ENCODE measurements at regions not wholly inside any gene's neighbourhood (a gene's known extent, or its start where the extent isn't known, plus 50 kb on each side); places are given as distances from the start of the nearest gene placed in this dataset.

DNA sequence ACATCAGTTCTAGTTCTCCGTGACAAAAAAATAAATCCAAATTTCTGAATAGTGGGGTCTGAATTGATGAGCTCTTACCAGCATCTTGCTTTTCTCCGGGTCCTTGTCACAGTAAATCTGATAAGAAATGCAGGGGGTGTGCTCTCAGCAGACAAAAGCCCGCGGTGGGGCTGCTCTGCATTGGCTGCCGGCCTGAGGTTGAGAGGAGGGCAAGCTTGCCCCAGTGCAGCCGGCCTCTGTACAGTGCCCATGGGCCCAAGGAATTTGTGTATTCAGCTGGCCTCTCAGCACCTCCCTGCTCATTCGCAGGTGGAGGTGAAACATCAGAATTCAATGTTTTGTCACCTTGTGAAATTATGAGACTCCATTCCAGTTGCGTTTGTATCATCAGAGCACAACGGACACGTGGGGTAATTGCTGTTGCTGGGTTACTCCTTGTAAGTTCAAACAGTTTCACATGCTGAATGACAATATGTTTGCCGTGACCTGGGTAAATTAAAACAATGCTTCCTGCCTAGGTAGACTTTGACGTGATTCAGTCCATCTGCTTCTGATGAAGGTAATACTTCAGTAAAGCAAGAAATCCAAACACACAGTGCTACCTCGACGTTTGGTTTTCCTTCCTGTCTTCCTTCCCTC, 596.4 kb downstream of the MID1IP1 start:
- no peak overlapping the region for H3K4me3 ChIP-seq (ENCODE audit: low read depth, low read length)
- POLR2A ChIA-PET: no interaction called here
- TF ChIP-seq, protein P1, sequence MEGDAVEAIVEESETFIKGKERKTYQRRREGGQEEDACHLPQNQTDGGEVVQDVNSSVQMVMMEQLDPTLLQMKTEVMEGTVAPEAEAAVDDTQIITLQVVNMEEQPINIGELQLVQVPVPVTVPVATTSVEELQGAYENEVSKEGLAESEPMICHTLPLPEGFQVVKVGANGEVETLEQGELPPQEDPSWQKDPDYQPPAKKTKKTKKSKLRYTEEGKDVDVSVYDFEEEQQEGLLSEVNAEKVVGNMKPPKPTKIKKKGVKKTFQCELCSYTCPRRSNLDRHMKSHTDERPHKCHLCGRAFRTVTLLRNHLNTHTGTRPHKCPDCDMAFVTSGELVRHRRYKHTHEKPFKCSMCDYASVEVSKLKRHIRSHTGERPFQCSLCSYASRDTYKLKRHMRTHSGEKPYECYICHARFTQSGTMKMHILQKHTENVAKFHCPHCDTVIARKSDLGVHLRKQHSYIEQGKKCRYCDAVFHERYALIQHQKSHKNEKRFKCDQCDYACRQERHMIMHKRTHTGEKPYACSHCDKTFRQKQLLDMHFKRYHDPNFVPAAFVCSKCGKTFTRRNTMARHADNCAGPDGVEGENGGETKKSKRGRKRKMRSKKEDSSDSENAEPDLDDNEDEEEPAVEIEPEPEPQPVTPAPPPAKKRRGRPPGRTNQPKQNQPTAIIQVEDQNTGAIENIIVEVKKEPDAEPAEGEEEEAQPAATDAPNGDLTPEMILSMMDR (IDR thresholded peaks at IDR 0.05; ENCODE audit: insufficient read depth, low read depth, low read length): no peak
- CTCF ChIA-PET: no interaction called here
- no peaks in the 10 kb centered on the region for H3K27me3 ChIP-seq (ENCODE audit: control insufficient read depth, insufficient read depth, low read length)
- no peak for DNase-seq (ENCODE audit: low read depth)
- no peaks in the 10 kb centered on the region for H3K36me3 ChIP-seq (ENCODE audit: control insufficient read depth, insufficient read depth, low read length)

DNA sequence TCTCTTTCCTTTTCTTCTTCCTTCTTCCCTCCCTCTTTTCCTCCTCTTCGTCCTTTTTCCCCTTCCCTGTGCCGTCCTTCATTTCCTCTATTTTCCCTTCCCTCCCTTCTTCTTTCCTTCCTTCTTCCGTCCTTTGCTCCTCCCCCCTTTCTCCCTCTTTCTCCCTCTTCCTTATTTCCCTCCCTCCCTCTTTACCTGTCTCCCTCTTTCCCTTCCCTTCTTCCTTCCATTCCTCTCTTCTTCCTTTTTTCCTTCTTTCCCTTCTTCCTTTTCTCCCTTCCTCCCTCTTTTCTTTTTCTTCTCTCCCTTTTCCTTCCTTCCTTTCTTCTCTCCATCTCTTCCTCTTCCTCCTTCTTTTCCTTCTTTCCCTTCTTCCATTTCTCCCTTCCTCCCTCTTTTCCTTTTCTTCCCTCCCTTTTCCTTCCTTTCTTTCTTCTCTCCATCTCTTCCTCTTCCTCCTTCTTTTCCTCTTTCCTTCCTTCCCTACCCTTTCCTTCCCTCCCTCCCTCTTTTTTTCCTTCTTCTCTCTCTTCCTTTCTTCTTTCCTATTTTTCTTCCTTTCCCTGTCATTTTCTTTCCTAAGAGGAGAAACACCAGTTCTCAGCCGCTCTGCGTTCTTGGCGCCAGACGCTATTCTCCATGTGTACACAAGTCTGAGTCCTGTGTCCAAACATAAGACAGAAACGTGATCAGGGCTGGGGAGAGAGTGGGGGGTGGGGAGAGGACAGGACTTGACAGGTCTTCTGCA, 597.1 kb downstream of the MID1IP1 start:
- no peaks in the 10 kb centered on the region for H3K36me3 ChIP-seq (ENCODE audit: control insufficient read depth, insufficient read depth, low read length)
- ChIA-PET POLR2A (no interaction called here), CTCF (no interaction called here)
- no peak overlapping the region for H3K4me3 ChIP-seq (ENCODE audit: low read depth, low read length)
- TF ChIP-seq, protein P1 (IDR thresholded peaks at IDR 0.05; ENCODE audit: insufficient read depth, low read depth, low read length): no peak
- no peak for DNase-seq (ENCODE audit: low read depth)
- H3K27me3 ChIP-seq (ENCODE audit: control insufficient read depth, insufficient read depth, low read length): no peaks in the 10 kb centered on the region

DNA sequence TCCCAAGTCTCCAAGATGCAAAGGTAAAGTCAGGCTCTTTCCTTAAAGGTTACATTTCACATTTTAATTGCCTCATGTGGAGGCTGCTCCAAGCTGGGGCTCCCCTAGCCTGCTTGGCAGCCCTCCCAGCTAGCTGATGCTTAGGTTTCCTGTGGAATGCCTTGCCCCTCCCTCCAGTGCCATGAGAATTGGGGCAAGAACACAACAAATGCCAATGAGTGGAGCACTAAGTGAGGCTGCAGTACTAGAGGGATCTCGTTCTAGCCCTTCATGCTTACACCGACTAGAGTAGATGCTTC, 597.7 kb downstream of the MID1IP1 start:
- DNase-seq (ENCODE audit: low read depth): no peak
- CTCF ChIA-PET: no interaction called here
- H3K36me3 ChIP-seq (ENCODE audit: control insufficient read depth, insufficient read depth, low read length): no peaks in the 10 kb centered on the region
- POLR2A ChIA-PET: no interaction called here
- TF ChIP-seq, protein P1 (IDR thresholded peaks at IDR 0.05; ENCODE audit: insufficient read depth, low read depth, low read length): no peak
- H3K4me3 ChIP-seq (ENCODE audit: low read depth, low read length): no peak overlapping the region
- H3K27me3 ChIP-seq (ENCODE audit: control insufficient read depth, insufficient read depth, low read length): no peaks in the 10 kb centered on the region

DNA sequence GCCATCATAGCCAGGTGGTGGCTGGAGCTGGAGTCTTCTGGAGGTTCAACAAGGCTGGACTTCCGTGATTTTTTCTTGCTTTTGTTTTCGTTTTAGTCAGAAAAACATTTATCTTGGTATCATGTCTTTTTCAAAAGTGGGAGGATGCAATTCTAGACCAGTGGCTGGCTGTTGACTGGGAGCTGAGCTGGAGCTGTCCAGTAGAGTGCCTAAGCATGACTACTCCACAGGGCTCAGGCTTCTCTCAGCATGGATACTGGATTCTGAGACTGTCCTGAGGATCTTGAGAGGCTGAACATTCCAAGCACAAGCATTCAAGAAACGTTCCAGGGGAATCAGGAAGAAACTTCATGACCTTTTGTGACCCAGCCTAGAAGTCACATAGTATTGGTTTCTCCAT, 598.1 kb downstream of the MID1IP1 start:
- POLR2A ChIA-PET: no interaction called here
- DNase-seq (ENCODE audit: low read depth): no peak
- Histone ChIP-seq H3K27me3 (ENCODE audit: control insufficient read depth, insufficient read depth, low read length) (no peaks in the 10 kb centered on the region), H3K36me3 (ENCODE audit: control insufficient read depth, insufficient read depth, low read length) (no peaks in the 10 kb centered on the region), H3K4me3 (ENCODE audit: low read depth, low read length) (no peak overlapping the region)
- TF ChIP-seq, protein P1 (IDR thresholded peaks at IDR 0.05; ENCODE audit: insufficient read depth, low read depth, low read length): no peak
- CTCF ChIA-PET: no interaction called here

DNA sequence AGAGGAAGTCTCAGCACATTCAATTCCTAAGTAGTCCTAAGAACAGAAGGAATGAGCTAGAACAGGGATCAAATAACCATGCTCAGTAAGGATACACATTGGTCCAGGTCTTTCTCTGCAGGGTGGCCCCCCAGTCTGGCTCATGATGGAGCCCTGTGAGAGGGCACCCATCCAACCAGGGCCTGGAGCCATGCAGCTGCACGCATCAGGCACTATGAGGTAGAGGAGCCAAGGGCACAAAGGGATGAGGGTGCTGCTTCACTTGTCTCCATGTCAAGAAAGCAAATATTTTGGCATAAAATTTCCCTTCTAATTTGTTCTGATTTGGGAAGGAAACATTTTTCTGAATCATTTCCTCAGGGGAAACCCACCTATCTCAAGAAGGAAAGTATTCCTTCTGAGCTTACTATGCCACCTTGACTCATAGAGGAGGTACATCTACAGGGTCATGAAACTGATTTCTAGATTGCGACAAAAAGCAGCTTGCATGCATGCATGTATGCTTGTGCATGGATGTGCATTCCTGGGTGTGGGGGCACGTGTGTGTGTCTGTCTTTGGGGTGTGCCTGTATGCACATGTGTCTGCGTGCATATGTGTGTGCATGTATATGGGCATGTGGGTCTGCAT, 600.3 kb downstream of the MID1IP1 start:
- H3K27me3 ChIP-seq (ENCODE audit: control insufficient read depth, insufficient read depth, low read length): no peaks in the 10 kb centered on the region
- H3K4me3 ChIP-seq (ENCODE audit: low read depth, low read length): no peak overlapping the region
- no peaks in the 10 kb centered on the region for H3K36me3 ChIP-seq (ENCODE audit: control insufficient read depth, insufficient read depth, low read length)
- POLR2A ChIA-PET: no interaction called here
- DNase-seq (ENCODE audit: low read depth): no peak
- CTCF ChIA-PET: no interaction called here
- TF ChIP-seq, protein P1 (IDR thresholded peaks at IDR 0.05; ENCODE audit: insufficient read depth, low read depth, low read length): no peak

All from BJ (cell line).